Panc1 (cell line): ENCODE measurements at regions not wholly inside any gene's neighbourhood (a gene's known extent, or its start where the extent isn't known, plus 50 kb on each side); places are given as distances from the start of the nearest gene placed in this dataset.
"Not testable (repeated sequence)": the region's sequence is repeated elsewhere in the genome, so short reads cannot be mapped to it uniquely, and the experiment has no call there.

Source experiments
- ATAC-seq: fragments of 200-7000 bp; cut with Tn5 transposase; 2 replicates; pipeline ENCODE4 v1.9.1; 2020; ENCODE audit warnings: mild to moderate bottlenecking, moderate library complexity
- BruUV-seq: library from RNA; stranded (reverse); fragments of 400-500 nt; replicated peaks from 2 replicates; lab custom pipeline; 2021; lab: Mats Ljungman, UMichigan
- CTCF ChIA-PET: fragments of 300-600 bp; sonication (Branson Sonifier 250); formaldehyde crosslinking; loops from one replicate; lab custom pipeline; 2022; ENCODE audit warnings: antibody characterized with exemption; lab: Charles Lee
- POLR2A ChIA-PET: fragments of 300-600 bp; sonication (Branson Sonifier 250); formaldehyde crosslinking; loops from one replicate; lab custom pipeline; 2022; ENCODE audit warnings: antibody characterized with exemption; lab: Charles Lee
- DNase-seq: peaks from one replicate; pipeline ENCODE4 v3.0.0-alpha.2; 2010; ENCODE audit warnings: low read depth, low spot score
- H3K27ac ChIP-seq: 2 replicates; pipeline ENCODE4 v1.5.1; 2011; ENCODE audit warnings: mild to moderate bottlenecking, low read length, inconsistent platforms
- H3K27me3 ChIP-seq: fragments of 200-500 bp; sonication (Bioruptor generic); 2 replicates; pipeline ENCODE4 v1.6.0; 2014; ENCODE audit warnings: low read length, inconsistent platforms; ENCODE audit not compliant: control insufficient read depth, insufficient read depth
- H3K36me3 ChIP-seq: fragments of 200-500 bp; sonication (Bioruptor generic); 2 replicates; pipeline ENCODE4 v1.5.1; 2014; ENCODE audit warnings: inconsistent platforms, mild to moderate bottlenecking, low read length, moderate library complexity; ENCODE audit not compliant: control insufficient read depth, insufficient read depth
- H3K4me1 ChIP-seq: 2 replicates; pipeline ENCODE4 v1.5.1; 2011; ENCODE audit warnings: inconsistent platforms, mild to moderate bottlenecking, low read length, moderate library complexity; ENCODE audit not compliant: control insufficient read depth, insufficient read depth
- H3K4me3 ChIP-seq, 2 experiments: 2 replicates each; pipeline ENCODE4 v1.5.1; 2011 to 2012; ENCODE audit warnings: low read depth in 2 of 2, low read length in 2 of 2, mild to moderate bottlenecking in 2 of 2, inconsistent platforms in 1 of 2, moderate library complexity in 1 of 2
- H3K9me3 ChIP-seq: fragments of 200-500 bp; sonication (Bioruptor generic); 2 replicates; pipeline ENCODE4 v1.5.1; 2014; ENCODE audit warnings: low read depth, mild to moderate bottlenecking, inconsistent platforms, low read length, moderate library complexity; ENCODE audit not compliant: control insufficient read depth, insufficient read depth
- CTCF ChIP-seq: fragments of 450-650 bp; IDR thresholded peaks from 2 replicates; pipeline ENCODE4 v1.5.1; 2017; ENCODE audit warnings: mild to moderate bottlenecking
- POLR2AphosphoS5 ChIP-seq: IDR thresholded peaks from 2 replicates; pipeline ENCODE4 v1.6.1; 2012; ENCODE audit warnings: mild to moderate bottlenecking, low read depth, low read length, moderate library complexity
- SIN3A ChIP-seq: IDR thresholded peaks from 2 replicates; pipeline ENCODE4 v1.6.1; 2012; ENCODE audit warnings: low read depth, mild to moderate bottlenecking, low read length, moderate library complexity, borderline replicate concordance; ENCODE audit not compliant: insufficient read depth
- TCF7L2 ChIP-seq: IDR thresholded peaks from 2 replicates; pipeline ENCODE4 v1.6.1; 2011; ENCODE audit warnings: mild to moderate bottlenecking, low read depth, low read length, inconsistent platforms
- in situ Hi-C: cut with HindIII; loops from 2 replicates; pipeline ENCODE4 v1.10.0; 2016; ENCODE audit warnings: low sequenced_read_pairs, low pct_unique_long_range_greater_than_20kb
- intact Hi-C: fragments of 100-400 bp; cut with micrococcal nuclease; formaldehyde crosslinking; loops from one replicate; pipeline ENCODE4 v1.10.0; 2022; ENCODE audit not compliant: unreplicated experiment
- TF ChIP-seq, protein P1 (sequence below), 2 experiments: IDR thresholded peaks; 2 replicates each; pipeline ENCODE4 v1.6.1; 2011 to 2012; ENCODE audit warnings: low read depth in 2 of 2, control low read depth in 1 of 2, low read length in 1 of 2, mild to moderate bottlenecking in 1 of 2, moderate library complexity in 1 of 2; ENCODE audit not compliant: insufficient read depth in 1 of 2

GRCh38 chr1:229863651-229864545 lies 203.1 kb upstream of the GALNT2 start:
- DNase-seq (no peak), ATAC-seq (no peak; the same call in 1 of the 2 replicates)
- BruUV-seq: no TSS peak
- ChIA-PET CTCF (no interaction called here), POLR2A (interaction anchor here (0.7 kb wide), 1 partner anchor 183 kb away, joined by 4 read pairs; no protein-coding TSS in a partner anchor)
- no peaks in the 10 kb centered on the region for H3K4me1 ChIP-seq
- no peaks in the 10 kb centered on the region; the same call in 1 of the 2 replicates for H3K27me3 ChIP-seq
- in situ Hi-C loops (no loop called here), intact Hi-C loops (no loop called here)
- TF ChIP-seq POLR2AphosphoS5 (no peak), CTCF (no peak), SIN3A (no peak), TCF7L2 (no peak)
- TF ChIP-seq, protein P1, sequence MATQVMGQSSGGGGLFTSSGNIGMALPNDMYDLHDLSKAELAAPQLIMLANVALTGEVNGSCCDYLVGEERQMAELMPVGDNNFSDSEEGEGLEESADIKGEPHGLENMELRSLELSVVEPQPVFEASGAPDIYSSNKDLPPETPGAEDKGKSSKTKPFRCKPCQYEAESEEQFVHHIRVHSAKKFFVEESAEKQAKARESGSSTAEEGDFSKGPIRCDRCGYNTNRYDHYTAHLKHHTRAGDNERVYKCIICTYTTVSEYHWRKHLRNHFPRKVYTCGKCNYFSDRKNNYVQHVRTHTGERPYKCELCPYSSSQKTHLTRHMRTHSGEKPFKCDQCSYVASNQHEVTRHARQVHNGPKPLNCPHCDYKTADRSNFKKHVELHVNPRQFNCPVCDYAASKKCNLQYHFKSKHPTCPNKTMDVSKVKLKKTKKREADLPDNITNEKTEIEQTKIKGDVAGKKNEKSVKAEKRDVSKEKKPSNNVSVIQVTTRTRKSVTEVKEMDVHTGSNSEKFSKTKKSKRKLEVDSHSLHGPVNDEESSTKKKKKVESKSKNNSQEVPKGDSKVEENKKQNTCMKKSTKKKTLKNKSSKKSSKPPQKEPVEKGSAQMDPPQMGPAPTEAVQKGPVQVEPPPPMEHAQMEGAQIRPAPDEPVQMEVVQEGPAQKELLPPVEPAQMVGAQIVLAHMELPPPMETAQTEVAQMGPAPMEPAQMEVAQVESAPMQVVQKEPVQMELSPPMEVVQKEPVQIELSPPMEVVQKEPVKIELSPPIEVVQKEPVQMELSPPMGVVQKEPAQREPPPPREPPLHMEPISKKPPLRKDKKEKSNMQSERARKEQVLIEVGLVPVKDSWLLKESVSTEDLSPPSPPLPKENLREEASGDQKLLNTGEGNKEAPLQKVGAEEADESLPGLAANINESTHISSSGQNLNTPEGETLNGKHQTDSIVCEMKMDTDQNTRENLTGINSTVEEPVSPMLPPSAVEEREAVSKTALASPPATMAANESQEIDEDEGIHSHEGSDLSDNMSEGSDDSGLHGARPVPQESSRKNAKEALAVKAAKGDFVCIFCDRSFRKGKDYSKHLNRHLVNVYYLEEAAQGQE (IDR thresholded peaks at IDR 0.05; ENCODE audit: insufficient read depth in 1 of 2, low read depth in 2 of 2, low read length in 1 of 2): no peak
- H3K36me3 ChIP-seq: no peaks in the 10 kb centered on the region
- H3K9me3 ChIP-seq: no peaks in the 10 kb centered on the region
- H3K27ac ChIP-seq: no peak overlapping the region
- H3K4me3 ChIP-seq: no peak overlapping the region

- BruUV-seq: no TSS peak
- DNase-seq: no peak
- Histone ChIP-seq H3K9me3 (no peaks in the 10 kb centered on the region), H3K27ac (no peak overlapping the region), H3K27me3 (no peaks in the 10 kb centered on the region; the same call in 1 of the 2 replicates), H3K36me3 (no peaks in the 10 kb centered on the region), H3K4me3 (no peak overlapping the region), H3K4me1 (no peaks in the 10 kb centered on the region)
- no peak for TF ChIP-seq CTCF
- no peak for TF ChIP-seq POLR2AphosphoS5
- TF ChIP-seq SIN3A: no peak
- TF ChIP-seq TCF7L2: no peak
- TF ChIP-seq, protein P1 (IDR thresholded peaks at IDR 0.05; ENCODE audit: insufficient read depth in 1 of 2, low read depth in 2 of 2, low read length in 1 of 2): no peak
- ATAC-seq: no peak
- in situ Hi-C loops: no loop called here
- ChIA-PET POLR2A (interaction anchor here (0.7 kb wide), 1 partner anchor 184 kb away, joined by 4 read pairs; no protein-coding TSS in a partner anchor), CTCF (no interaction called here)
- intact Hi-C loops: no loop called here
These were observed 202.3 kb upstream of the GALNT2 start for GRCh38 chr1:229864686-229865230.

GRCh38 chr1:229865321-229865720 lies 201.7 kb upstream of the GALNT2 start:
- POLR2A ChIA-PET, ATAC-seq, CTCF ChIA-PET, H3K4me3 ChIP-seq, in situ Hi-C loops, H3K4me1 ChIP-seq, H3K9me3 ChIP-seq, DNase-seq, intact Hi-C loops, H3K27ac ChIP-seq, H3K27me3 ChIP-seq, BruUV-seq, H3K36me3 ChIP-seq: not testable (repeated sequence)
